SK-N-SH (cell line): ENCODE measurements at regions not wholly inside any gene's neighbourhood (a gene's known extent, or its start where the extent isn't known, plus 50 kb on each side); places are given as distances from the start of the nearest gene placed in this dataset.
"Not testable (repeated sequence)": the region's sequence is repeated elsewhere in the genome, so short reads cannot be mapped to it uniquely, and the experiment has no call there.

Experiments used
- CTCF ChIA-PET: fragments of 300-600, 350-600 bp; formaldehyde crosslinking; extraction: SDS; loops from one replicate; lab custom pipeline; 2021; lab: Yijun Ruan, JAX
- POLR2A ChIA-PET: fragments of 350-600 bp; sonication (Branson Sonifier 250); formaldehyde crosslinking; extraction: SDS; loops from one replicate; lab custom pipeline; 2020; ENCODE audit warnings: antibody characterized with exemption, inconsistent platforms; lab: Yijun Ruan, JAX
- DNase-seq: peaks from one replicate; pipeline ENCODE4 v3.0.0; 2012
- H2AFZ ChIP-seq: fragments of 200-600 bp; sonication (generic); 2 replicates; pipeline ENCODE4 v1.8.1; 2016; ENCODE audit warnings: antibody characterized with exemption, mild to moderate bottlenecking, low read depth
- H3F3A ChIP-seq: fragments of 200-600 bp; sonication (generic); replicated peaks from 2 replicates; pipeline ENCODE3; 2016; ENCODE audit warnings: antibody characterized with exemption, mild to moderate bottlenecking; ENCODE audit not compliant: insufficient read depth
- H3K27ac ChIP-seq, 2 experiments: fragments of 200-500 bp in 1 of 2; fragments of 200-600 bp in 1 of 2; sonication (Bioruptor generic) in 1 of 2; sonication (generic), shearing (Covaris generic) in 1 of 2; 2 replicates each; pipeline versions ENCODE4 v1.5.1 to v1.6.1; 2014 to 2016; ENCODE audit warnings: low read depth in 2 of 2, inconsistent platforms in 1 of 2, low read length in 1 of 2, mild to moderate bottlenecking in 1 of 2, mixed read lengths in 1 of 2
- H3K27me3 ChIP-seq: fragments of 200-600 bp; sonication (generic), shearing (Covaris generic); 2 replicates; pipeline ENCODE4 v1.6.1; 2016; ENCODE audit warnings: mixed run types; ENCODE audit not compliant: insufficient read depth
- H3K36me3 ChIP-seq, 2 experiments: fragments of 200-500 bp in 1 of 2; fragments of 200-600 bp in 1 of 2; sonication (Bioruptor generic) in 1 of 2; sonication (generic) in 1 of 2; replicated peaks in 1 of 2; 2 replicates each; pipeline versions ENCODE3 to v1.5.1; 2014 to 2016; ENCODE audit warnings: low read length in 1 of 2, mild to moderate bottlenecking in 1 of 2; ENCODE audit not compliant: insufficient read depth in 2 of 2, control insufficient read depth in 1 of 2
- H3K4me1 ChIP-seq, 2 experiments: fragments of 200-500 bp in 1 of 2; fragments of 200-600 bp in 1 of 2; sonication (Bioruptor generic) in 1 of 2; sonication (generic), shearing (Covaris generic) in 1 of 2; 2 replicates each; pipeline versions ENCODE4 v1.5.1 to v1.6.1; 2014 to 2016; ENCODE audit warnings: low read depth in 1 of 2, low read length in 1 of 2, mixed run types in 1 of 2; ENCODE audit not compliant: insufficient read depth in 2 of 2, control insufficient read depth in 1 of 2
- H3K4me2 ChIP-seq: fragments of 200-600 bp; sonication (generic), shearing (Covaris generic); 2 replicates; pipeline ENCODE4 v1.6.1; 2017; ENCODE audit warnings: mixed run types
- H3K4me3 ChIP-seq, 2 experiments: fragments of 200-500 bp in 1 of 2; fragments of 200-600 bp in 1 of 2; sonication (Bioruptor generic) in 1 of 2; sonication (generic), shearing (Covaris generic) in 1 of 2; 2 replicates each; pipeline versions ENCODE4 v1.5.1 to v1.8.1; 2014 to 2016; ENCODE audit warnings: low read depth in 2 of 2, inconsistent platforms in 1 of 2, low read length in 1 of 2, mild to moderate bottlenecking in 1 of 2, mixed read lengths in 1 of 2, moderate library complexity in 1 of 2
- H3K79me2 ChIP-seq: fragments of 200-600 bp; sonication (generic); 2 replicates; pipeline ENCODE4 v1.8.1; 2017; ENCODE audit warnings: mild to moderate bottlenecking; ENCODE audit not compliant: insufficient read depth
- H3K9ac ChIP-seq: fragments of 200-600 bp; sonication (generic); 2 replicates; pipeline ENCODE4 v1.6.1; 2017; ENCODE audit warnings: mixed run types
- H3K9me2 ChIP-seq: fragments of 200-600 bp; sonication (generic); 2 replicates; pipeline ENCODE4 v1.6.1; 2017; ENCODE audit warnings: mixed run types
- H3K9me3 ChIP-seq: fragments of 200-600 bp; sonication (generic); 2 replicates; pipeline ENCODE4 v1.6.1; 2017; ENCODE audit warnings: mixed run types, mild to moderate bottlenecking, moderate library complexity
- H4K20me1 ChIP-seq: fragments of 200-600 bp; sonication (generic); 2 replicates; pipeline ENCODE4 v1.6.1; 2017; ENCODE audit warnings: mild to moderate bottlenecking, mixed run types; ENCODE audit not compliant: insufficient read depth
- CHD2 ChIP-seq: fragments of 150-350 bp; IDR thresholded peaks from 2 replicates; pipeline ENCODE4 v1.6.1; 2018; ENCODE audit warnings: low read length; ENCODE audit not compliant: partially characterized antibody
- CTCF ChIP-seq: fragments of 200-600 bp; sonication (generic); IDR thresholded peaks from 2 replicates; pipeline ENCODE4 v1.6.1; 2017; ENCODE audit warnings: antibody characterized with exemption, mild to moderate bottlenecking, moderate library complexity
- ELF1 ChIP-seq: IDR thresholded peaks from 2 replicates; pipeline ENCODE4 v1.4.0; 2012
- EP300 ChIP-seq, 2 experiments: IDR thresholded peaks; 2 replicates each; pipeline versions ENCODE4 v1.4.0 to v1.6.1; 2012; ENCODE audit warnings: borderline replicate concordance in 1 of 2, low read depth in 1 of 2, low read length in 1 of 2
- FOXM1 ChIP-seq: IDR thresholded peaks from 2 replicates; pipeline ENCODE4 v1.4.0; 2012; ENCODE audit warnings: low read depth, mild to moderate bottlenecking
- GABPA ChIP-seq: IDR thresholded peaks from 2 replicates; pipeline ENCODE4 v1.4.0; 2012; ENCODE audit warnings: low read depth, mild to moderate bottlenecking
- JUND ChIP-seq: IDR thresholded peaks from 2 replicates; pipeline ENCODE4 v1.4.0; 2012
- MEF2A ChIP-seq: IDR thresholded peaks from 2 replicates; pipeline ENCODE4 v1.4.0; 2012; ENCODE audit warnings: low read depth, borderline replicate concordance
- MXI1 ChIP-seq: IDR thresholded peaks from 2 replicates; pipeline ENCODE4 v1.6.1; 2012; ENCODE audit warnings: mild to moderate bottlenecking, low read depth, low read length, improper control_type of control experiment
- NFIC ChIP-seq: IDR thresholded peaks from 2 replicates; pipeline ENCODE4 v1.4.0; 2012; ENCODE audit warnings: borderline replicate concordance
- NRF1 ChIP-seq: IDR thresholded peaks from 2 replicates; pipeline ENCODE4 v1.6.1; 2012; ENCODE audit warnings: low read depth, mild to moderate bottlenecking, low read length
- RFX5 ChIP-seq: IDR thresholded peaks from 2 replicates; pipeline ENCODE4 v1.6.1; 2012; ENCODE audit warnings: mild to moderate bottlenecking, improper control_type of control experiment, low read length
- SIN3A ChIP-seq: IDR thresholded peaks from 2 replicates; pipeline ENCODE4 v1.6.1; 2012; ENCODE audit warnings: low read depth, mild to moderate bottlenecking, low read length, moderate library complexity, borderline replicate concordance
- SMC3 ChIP-seq: IDR thresholded peaks from 2 replicates; pipeline ENCODE4 v1.6.1; 2012; ENCODE audit warnings: low read depth, low read length, improper control_type of control experiment
- TEAD4 ChIP-seq: IDR thresholded peaks from 2 replicates; pipeline ENCODE4 v1.4.0; 2012; ENCODE audit warnings: mild to moderate bottlenecking, borderline replicate concordance; ENCODE audit not compliant: insufficient read depth
- YY1 ChIP-seq: IDR thresholded peaks from 2 replicates; pipeline ENCODE4 v1.4.0; 2012; ENCODE audit warnings: low read depth, mild to moderate bottlenecking
- ZBTB33 ChIP-seq: IDR thresholded peaks from 2 replicates; pipeline ENCODE4 v1.4.0; 2012; ENCODE audit warnings: low read depth, borderline replicate concordance
- WGBS: methylation state at CpG from one replicate; pipeline ENCODE4 v1.1.6; 2017; ENCODE audit warnings: low lambda C conversion rate; 5-methylcytosine and 5-hydroxymethylcytosine counted together

- DNase-seq, H3K4me3 ChIP-seq, H3K9ac ChIP-seq, H3K79me2 ChIP-seq, CTCF ChIA-PET, H3K9me3 ChIP-seq, H3K9me2 ChIP-seq, H3K4me1 ChIP-seq, H3K27me3 ChIP-seq, POLR2A ChIA-PET, H3K36me3 ChIP-seq, H3K27ac ChIP-seq, H2AFZ ChIP-seq, H3F3A ChIP-seq, H3K4me2 ChIP-seq, H4K20me1 ChIP-seq: not testable (repeated sequence)
- WGBS, result 88% methylated on average over 2 of the region's 2 CpGs
These were observed 70.9 kb upstream of the SLIT3 start for GRCh38 chr5:169371801-169372200.

- Histone ChIP-seq H3K27ac (no peak overlapping the region), H3K9ac (no peak overlapping the region), H3K27me3 (no peaks in the 10 kb centered on the region), H3K4me1 (peaks cover 0 to under 1% of the 10 kb centered on the region in 2 experiments; a peak in 1 of 4 replicates), H3K36me3 (no peaks in the 10 kb centered on the region), H3K4me2 (no peak overlapping the region), H2AFZ (no peak overlapping the region), H3F3A (no peaks in the 10 kb centered on the region), H3K9me2 (no peaks in the 10 kb centered on the region), H3K4me3 (no peak overlapping the region), H3K9me3 (no peaks in the 10 kb centered on the region), H3K79me2 (no peaks in the 10 kb centered on the region), H4K20me1 (no peaks in the 10 kb centered on the region)
- ChIA-PET POLR2A (no interaction called here), CTCF (no interaction called here)
- 58% methylated on average over 3 of the region's 3 CpGs for WGBS
- TF ChIP-seq TEAD4, result no peak
- no peak for TF ChIP-seq YY1
- TF ChIP-seq MEF2A, result no peak
- no peak for TF ChIP-seq FOXM1
- TF ChIP-seq ELF1, result no peak
- no peak for TF ChIP-seq JUND
- no peak for TF ChIP-seq ZBTB33
- no peak for TF ChIP-seq EP300 (IDR thresholded peaks at IDR 0.05; ENCODE audit: borderline replicate concordance in 1 of 2, low read depth in 1 of 2, low read length in 1 of 2)
- no peak for TF ChIP-seq SIN3A
- TF ChIP-seq SMC3, result no peak
- TF ChIP-seq GABPA, result no peak
- no peak for TF ChIP-seq MXI1
- TF ChIP-seq NFIC, result no peak
- no peak for TF ChIP-seq RFX5
- TF ChIP-seq CHD2, result no peak
- TF ChIP-seq CTCF, result no peak
- TF ChIP-seq NRF1, result no peak
- DNase-seq, result no peak
These were observed 68.2 kb upstream of the SLIT3 start for GRCh38 chr5:169369130-169369529.
